H1 (cell line): ENCODE measurements at regions not wholly inside any gene's neighbourhood (a gene's known extent, or its start where the extent isn't known, plus 50 kb on each side); places are given as distances from the start of the nearest gene placed in this dataset.

Experiments used
- CTCF ChIA-PET: fragments of 300-600 bp; sonication (Branson Sonifier 250); formaldehyde crosslinking; loops from one replicate; lab custom pipeline; 2021; ENCODE audit not compliant: partially characterized antibody; lab: Charles Lee
- POLR2A ChIA-PET: fragments of 300-600 bp; sonication (Branson Sonifier 250); formaldehyde crosslinking; loops from one replicate; lab custom pipeline; 2021; ENCODE audit warnings: inconsistent platforms; ENCODE audit not compliant: partially characterized antibody; lab: Charles Lee
- DNase-seq, 2 experiments: peaks; one replicate each; pipeline versions ENCODE4 v3.0.0 to v3.0.0-alpha.2; 2010 to 2022; ENCODE audit warnings: low spot score in 2 of 2, low read depth in 1 of 2, mixed read lengths in 1 of 2
- FAIRE-seq: peaks from 2 replicates; lab custom pipeline; 2011; peaks lifted over from hg19 to GRCh38; lab: Jason Lieb, UNC
- H2AFZ ChIP-seq: 2 replicates; pipeline ENCODE4 v1.8.1; 2012; ENCODE audit warnings: low read length, inconsistent platforms
- H2AK5ac ChIP-seq: 2 replicates; pipeline ENCODE4 v1.6.1; 2013; ENCODE audit warnings: low read depth, low read length
- H2BK120ac ChIP-seq: replicated peaks from 2 replicates; pipeline ENCODE3; 2013; ENCODE audit warnings: low read depth, low read length, inconsistent platforms
- H2BK12ac ChIP-seq: 2 replicates; pipeline ENCODE4 v1.6.1; 2013; ENCODE audit warnings: low read depth, low read length
- H2BK15ac ChIP-seq: 2 replicates; pipeline ENCODE4 v1.6.1; 2013; ENCODE audit warnings: low read length
- H2BK20ac ChIP-seq: 2 replicates; pipeline ENCODE4 v1.6.1; 2013; ENCODE audit warnings: low read length
- H2BK5ac ChIP-seq: 2 replicates; pipeline ENCODE4 v1.6.1; 2013; ENCODE audit warnings: low read depth, low read length
- H3K14ac ChIP-seq: 2 replicates; pipeline ENCODE4 v1.6.1; 2013; ENCODE audit warnings: inconsistent platforms; ENCODE audit not compliant: insufficient read length
- H3K18ac ChIP-seq: 2 replicates; pipeline ENCODE4 v1.6.1; 2013; ENCODE audit warnings: low read length; ENCODE audit errors: extremely low read depth
- H3K23ac ChIP-seq: 2 replicates; pipeline ENCODE4 v1.6.1; 2013; ENCODE audit warnings: inconsistent platforms; ENCODE audit not compliant: insufficient read length
- H3K23me2 ChIP-seq: 2 replicates; pipeline ENCODE4 v1.6.1; 2013; ENCODE audit warnings: low read depth, low read length
- H3K27ac ChIP-seq: 2 replicates; pipeline ENCODE4 v1.6.1; 2011; ENCODE audit warnings: low read depth, low read length, inconsistent platforms
- H3K27me3 ChIP-seq, 4 experiments: replicated peaks in 1 of 4; 1 replicate in 1 of 4; 2 replicates in 3 of 4; pipeline versions ENCODE4 v1.6.1 to v1.8.1; 2011 to 2013; ENCODE audit warnings: low read length in 3 of 4, mild to moderate bottlenecking in 3 of 4, inconsistent platforms in 2 of 4, mixed read lengths in 2 of 4, moderate library complexity in 1 of 4; ENCODE audit not compliant: control insufficient read depth in 3 of 4, insufficient read depth in 3 of 4; ENCODE audit errors: extremely low read depth in 1 of 4
- H3K36me3 ChIP-seq, 4 experiments: 2 replicates each; pipeline versions ENCODE4 v1.6.1 to v1.8.1; 2011 to 2013; ENCODE audit warnings: mild to moderate bottlenecking in 4 of 4, low read length in 3 of 4, moderate library complexity in 2 of 4, control low read depth in 1 of 4, inconsistent platforms in 1 of 4; ENCODE audit not compliant: insufficient read depth in 4 of 4, control insufficient read depth in 2 of 4
- H3K4ac ChIP-seq: replicated peaks from 2 replicates; pipeline ENCODE3; 2013; ENCODE audit warnings: low read length, low read depth, mixed read lengths, inconsistent platforms; ENCODE audit not compliant: insufficient read length
- H3K4me1 ChIP-seq, 4 experiments: replicated peaks in 1 of 4; 1 replicate in 1 of 4; 2 replicates in 3 of 4; pipeline versions ENCODE4 v1.6.1 to v1.8.1; 2011 to 2013; ENCODE audit warnings: low read length in 3 of 4, inconsistent platforms in 2 of 4, mixed read lengths in 1 of 4; ENCODE audit not compliant: insufficient read depth in 4 of 4, control insufficient read depth in 3 of 4
- H3K4me2 ChIP-seq, 2 experiments: 2 replicates each; pipeline versions ENCODE4 v1.6.1 to v1.8.1; 2011 to 2013; ENCODE audit warnings: low read depth in 2 of 2, low read length in 2 of 2, control low read depth in 1 of 2, inconsistent platforms in 1 of 2, mild to moderate bottlenecking in 1 of 2; ENCODE audit not compliant: insufficient read depth in 1 of 2
- H3K4me3 ChIP-seq, 4 experiments: fragments of 200-600, 300-600 bp in 1 of 4; sonication (generic), shearing (Covaris generic), sonication (Bioruptor Twin) in 1 of 4; 2 replicates each; pipeline versions ENCODE4 v1.5.1 to v1.8.1; 2011 to 2016; ENCODE audit warnings: low read length in 4 of 4, low read depth in 3 of 4, control low read depth in 2 of 4, inconsistent platforms in 2 of 4, mild to moderate bottlenecking in 2 of 4, mixed read lengths in 1 of 4, moderate library complexity in 1 of 4; ENCODE audit not compliant: insufficient read depth in 2 of 4; ENCODE audit errors: extremely low read depth in 1 of 4
- H3K56ac ChIP-seq: replicated peaks from 2 replicates; pipeline ENCODE3; 2013; ENCODE audit warnings: low read depth, mild to moderate bottlenecking, mixed read lengths, low read length, inconsistent platforms; ENCODE audit not compliant: insufficient read length
- H3K79me1 ChIP-seq: 2 replicates; pipeline ENCODE4 v1.6.1; 2013; ENCODE audit warnings: low read depth, low read length, control low read depth
- H3K79me2 ChIP-seq, 2 experiments: 2 replicates each; pipeline versions ENCODE4 v1.6.1 to v1.8.1; 2012 to 2013; ENCODE audit warnings: low read length in 2 of 2, mild to moderate bottlenecking in 2 of 2, inconsistent platforms in 1 of 2; ENCODE audit not compliant: insufficient read depth in 2 of 2, control insufficient read depth in 1 of 2
- H3K9ac ChIP-seq, 4 experiments: replicated peaks in 1 of 4; 1 replicate in 1 of 4; 2 replicates in 3 of 4; pipeline versions ENCODE4 v1.6.1 to v1.8.1; 2011 to 2013; ENCODE audit warnings: low read depth in 3 of 4, low read length in 3 of 4, control low read depth in 2 of 4, mild to moderate bottlenecking in 2 of 4, moderate library complexity in 2 of 4, inconsistent platforms in 1 of 4; ENCODE audit errors: extremely low read depth in 1 of 4
- H3K9me3 ChIP-seq, 2 experiments: 2 replicates each; pipeline versions ENCODE4 v1.6.1 to v1.8.1; 2012 to 2013; ENCODE audit warnings: mild to moderate bottlenecking in 2 of 2, moderate library complexity in 2 of 2, control low read depth in 1 of 2, inconsistent platforms in 1 of 2, low read depth in 1 of 2, low read length in 1 of 2, mixed read lengths in 1 of 2; ENCODE audit not compliant: insufficient read depth in 2 of 2
- H4K20me1 ChIP-seq, 2 experiments: replicated peaks in 1 of 2; 2 replicates each; pipeline versions ENCODE3 to v1.8.1; 2011 to 2013; ENCODE audit warnings: inconsistent platforms in 2 of 2, low read length in 2 of 2, mild to moderate bottlenecking in 1 of 2; ENCODE audit not compliant: insufficient read depth in 2 of 2, control insufficient read depth in 1 of 2
- H4K5ac ChIP-seq: 2 replicates; pipeline ENCODE4 v1.6.1; 2013; ENCODE audit warnings: low read length, low read depth, mixed read lengths, inconsistent platforms; ENCODE audit not compliant: insufficient read length
- H4K8ac ChIP-seq: 2 replicates; pipeline ENCODE4 v1.8.0; 2013; ENCODE audit warnings: mild to moderate bottlenecking, moderate library complexity, low read length, inconsistent platforms; ENCODE audit not compliant: insufficient read depth; ENCODE audit errors: extremely low read depth
- H4K91ac ChIP-seq: replicated peaks from 2 replicates; pipeline ENCODE3; 2013; ENCODE audit warnings: low read length, mixed read lengths, inconsistent platforms; ENCODE audit not compliant: insufficient read length
- CBX5 ChIP-seq: fragments of 300-800, 300-1000 bp; sonication (generic); IDR thresholded peaks from 2 replicates; pipeline ENCODE4 v1.7.1; 2016; ENCODE audit warnings: antibody characterized with exemption, low read length, low read depth
- WGBS, 2 experiments: shearing (Covaris generic) in 1 of 2; methylation state at CpG; one replicate each; pipeline versions ENCODE4 v1.1.6 to v1.1.7; 2013 to 2015; ENCODE audit warnings: low lambda C conversion rate in 2 of 2, mixed read lengths in 2 of 2, inconsistent platforms in 1 of 2, low coverage in 1 of 2, missing lambda C conversion rate in 1 of 2; ENCODE audit not compliant: insufficient replicate concordance in 2 of 2, insufficient coverage in 1 of 2, insufficient read length in 1 of 2; ENCODE audit errors: extremely low coverage in 1 of 2, missing lambda C conversion rate in 1 of 2; 5-methylcytosine and 5-hydroxymethylcytosine counted together

DNA sequence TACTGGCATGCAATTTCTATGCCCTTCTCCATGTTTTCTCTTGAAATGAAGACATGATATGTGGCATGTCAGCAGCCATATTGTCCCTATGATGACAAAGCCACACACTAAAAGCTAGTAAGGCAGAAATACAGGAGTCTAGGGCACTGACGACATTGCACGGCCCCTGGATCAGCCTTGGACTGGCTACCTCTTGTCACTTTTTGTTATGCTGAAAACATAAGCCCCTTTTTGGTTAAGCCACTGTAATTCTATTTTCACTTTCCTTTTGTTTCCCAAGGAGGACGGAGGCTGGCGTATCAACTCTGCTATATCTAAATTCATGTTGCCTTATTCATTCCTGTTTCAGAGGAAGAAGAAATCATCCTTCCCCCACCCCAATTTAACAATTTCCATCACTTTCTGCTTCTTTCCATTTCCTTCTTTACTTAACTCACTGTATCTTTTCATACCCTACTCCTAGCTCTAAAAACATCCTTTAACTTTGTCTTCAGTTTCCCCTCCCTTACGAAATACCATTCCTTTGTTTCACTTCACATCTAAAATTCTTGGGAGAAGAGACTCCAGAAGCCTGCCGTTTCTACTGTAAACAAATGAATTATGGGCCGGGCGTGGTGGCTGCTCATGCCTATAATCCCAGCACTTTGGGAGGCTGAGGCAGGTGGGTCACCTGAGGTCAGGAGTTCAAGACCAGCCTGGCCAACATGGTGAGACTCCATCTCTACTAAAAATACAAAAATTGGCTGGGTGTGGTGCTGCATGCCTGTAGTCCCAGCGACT lies 364.1 kb downstream of the PCNX1 start:
- Histone ChIP-seq H3K4ac (no peak overlapping the region), H3K4me1 (no peaks in the 10 kb centered on the region), H3K9ac (no peak overlapping the region), H3K27me3 (no peaks in the 10 kb centered on the region)
- no peak for DNase-seq
- CTCF ChIA-PET = interaction anchor here (0.8 to 0.9 kb wide), 2 partner anchors 9 to 96 kb away, joined by 3 read pairs; no protein-coding TSS in a partner anchor
- TF ChIP-seq CBX5 = no peak
- TF ChIP-seq, all 59 proteins: peak for 0
- Histone ChIP-seq H4K91ac (no peak overlapping the region), H4K20me1 (no peaks in the 10 kb centered on the region), H3K4me2 (no peak overlapping the region), H3K36me3 (no peaks in the 10 kb centered on the region; a peak in 1 of 8 replicates), H3K23ac (no peak overlapping the region), H3K27ac (no peak overlapping the region), H2AFZ (no peak overlapping the region), H3K14ac (no peak overlapping the region), H4K8ac (no peak overlapping the region), H3K18ac (no peak overlapping the region), H3K56ac (no peak overlapping the region), H3K79me1 (no peaks in the 10 kb centered on the region), H2BK20ac (no peak overlapping the region), H4K5ac (no peak overlapping the region), H3K4me3 (no peak overlapping the region), H2BK5ac (no peak overlapping the region), H3K79me2 (no peaks in the 10 kb centered on the region), H3K9me3 (peaks cover 7 to 8% of the 10 kb centered on the region in 2 experiments; a peak in 3 of 4 replicates), H2BK15ac (no peak overlapping the region), H3K23me2 (no peaks in the 10 kb centered on the region), H2BK12ac (no peak overlapping the region), H2AK5ac (no peak overlapping the region), H2BK120ac (no peak overlapping the region)
- POLR2A ChIA-PET = no interaction called here
- 84% methylated on average over 9 of the region's 9 CpGs; no CpG with 5 or more reads in 1 of the 2 experiments for WGBS, 2 experiments
- no peak for FAIRE-seq
